ENCODE measurements at regions not wholly inside any gene's neighbourhood (a gene's known extent, or its start where the extent isn't known, plus 50 kb on each side); places are given as distances from the start of the nearest gene placed in this dataset.

DNA sequence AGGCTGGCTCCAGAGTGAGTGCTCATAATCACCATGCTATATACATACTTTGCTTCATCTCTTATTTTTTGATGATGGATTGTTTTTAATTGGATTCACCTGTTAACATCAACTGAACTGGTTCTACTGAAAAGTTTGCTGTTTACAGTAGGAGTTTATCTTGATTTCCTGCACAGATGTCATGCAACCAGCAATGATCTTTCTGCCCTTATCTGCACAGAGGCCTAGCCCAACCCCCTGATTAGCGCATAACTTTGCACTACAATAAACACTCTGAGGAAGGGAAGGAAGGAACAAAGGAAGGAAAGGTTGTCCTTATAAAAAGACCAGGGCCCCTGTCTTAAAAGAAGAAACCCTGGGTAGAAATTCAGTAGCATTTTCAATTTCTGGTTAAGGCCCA, 152.9 kb downstream of the RGS9 start:
- CTCF ChIA-PET, result interaction anchor here (0.6 kb wide), 1 partner anchor 22 kb away, joined by 3 read pairs; no protein-coding TSS in a partner anchor
- TF ChIP-seq, protein P1, sequence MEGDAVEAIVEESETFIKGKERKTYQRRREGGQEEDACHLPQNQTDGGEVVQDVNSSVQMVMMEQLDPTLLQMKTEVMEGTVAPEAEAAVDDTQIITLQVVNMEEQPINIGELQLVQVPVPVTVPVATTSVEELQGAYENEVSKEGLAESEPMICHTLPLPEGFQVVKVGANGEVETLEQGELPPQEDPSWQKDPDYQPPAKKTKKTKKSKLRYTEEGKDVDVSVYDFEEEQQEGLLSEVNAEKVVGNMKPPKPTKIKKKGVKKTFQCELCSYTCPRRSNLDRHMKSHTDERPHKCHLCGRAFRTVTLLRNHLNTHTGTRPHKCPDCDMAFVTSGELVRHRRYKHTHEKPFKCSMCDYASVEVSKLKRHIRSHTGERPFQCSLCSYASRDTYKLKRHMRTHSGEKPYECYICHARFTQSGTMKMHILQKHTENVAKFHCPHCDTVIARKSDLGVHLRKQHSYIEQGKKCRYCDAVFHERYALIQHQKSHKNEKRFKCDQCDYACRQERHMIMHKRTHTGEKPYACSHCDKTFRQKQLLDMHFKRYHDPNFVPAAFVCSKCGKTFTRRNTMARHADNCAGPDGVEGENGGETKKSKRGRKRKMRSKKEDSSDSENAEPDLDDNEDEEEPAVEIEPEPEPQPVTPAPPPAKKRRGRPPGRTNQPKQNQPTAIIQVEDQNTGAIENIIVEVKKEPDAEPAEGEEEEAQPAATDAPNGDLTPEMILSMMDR (IDR thresholded peaks at IDR 0.05; ENCODE audit: low read depth, low read length), result no peak
- Histone ChIP-seq H3K27me3 (ENCODE audit: control insufficient read depth, insufficient read depth, low read length) (peaks cover 10% of the 10 kb centered on the region), H3K9me3 (ENCODE audit: control insufficient read depth, insufficient read depth, low read length) (no peaks in the 10 kb centered on the region), H3K4me3 (ENCODE audit: low read depth, low read length) (no peak overlapping the region), H3K27ac (ENCODE audit: low read depth, low read length) (no peak overlapping the region)
- POLR2A ChIA-PET, result no interaction called here
- no peak for DNase-seq (ENCODE audit: low read depth, low spot score)

DNA sequence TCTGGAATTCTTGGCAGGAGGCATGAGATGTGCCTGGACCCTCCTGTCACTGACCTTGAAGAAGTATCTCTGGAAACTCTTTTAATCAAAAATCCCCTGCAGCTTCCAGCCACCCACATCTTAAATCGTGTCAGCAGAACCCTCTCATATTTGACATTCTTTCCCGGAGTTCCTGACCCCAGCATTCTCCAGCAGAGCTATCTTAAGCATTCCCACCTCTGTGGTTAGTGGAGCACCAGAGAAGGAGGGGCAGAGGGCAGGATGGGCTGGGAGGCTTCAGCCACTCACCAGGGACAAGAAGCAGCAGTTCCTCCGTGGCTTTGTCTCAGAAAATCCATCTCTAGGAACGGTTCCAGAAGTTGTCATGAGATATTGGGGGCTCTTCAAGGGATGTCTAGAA, 149.9 kb downstream of the RGS9 start:
- POLR2A ChIA-PET, result interaction anchor here (1.3 kb wide), 1 partner anchor 244 kb away, joined by 4 read pairs; no protein-coding TSS in a partner anchor
- no peak for DNase-seq (ENCODE audit: low read depth, low spot score)
- Histone ChIP-seq H3K4me3 (ENCODE audit: low read depth, low read length) (no peak overlapping the region), H3K9me3 (ENCODE audit: control insufficient read depth, insufficient read depth, low read length) (no peaks in the 10 kb centered on the region), H3K27me3 (ENCODE audit: control insufficient read depth, insufficient read depth, low read length) (peaks cover 8% of the 10 kb centered on the region), H3K27ac (ENCODE audit: low read depth, low read length) (no peak overlapping the region)
- TF ChIP-seq, protein P1 (IDR thresholded peaks at IDR 0.05; ENCODE audit: low read depth, low read length), result no peak
- CTCF ChIA-PET, result interaction anchor here (0.6 to 1.2 kb wide), 2 partner anchors 12 to 877 kb away, joined by 3 to 9 read pairs; no protein-coding TSS in a partner anchor

DNA sequence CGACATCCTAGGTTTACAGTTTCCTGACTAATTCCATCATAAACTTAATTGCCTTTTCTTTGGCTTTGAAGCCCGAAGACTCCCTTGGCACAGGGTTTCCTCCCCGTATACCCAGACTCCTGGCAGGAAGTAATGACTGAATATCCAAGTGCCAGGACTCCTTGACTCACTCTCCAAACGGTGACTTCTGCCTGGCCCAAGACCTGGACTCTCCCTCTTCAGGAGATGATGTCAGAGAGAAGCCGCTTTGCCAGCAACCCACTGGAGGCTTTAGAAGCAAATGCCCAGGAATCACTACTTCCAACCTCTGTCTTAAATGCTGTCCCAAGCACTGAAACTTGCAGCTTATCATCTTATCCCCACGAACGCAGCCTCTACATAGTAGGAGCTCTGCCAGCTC, 146.5 kb downstream of the RGS9 start:
- Histone ChIP-seq H3K4me3 (ENCODE audit: low read depth, low read length) (no peak overlapping the region), H3K9me3 (ENCODE audit: control insufficient read depth, insufficient read depth, low read length) (no peaks in the 10 kb centered on the region), H3K27ac (ENCODE audit: low read depth, low read length) (no peak overlapping the region), H3K27me3 (ENCODE audit: control insufficient read depth, insufficient read depth, low read length) (peaks cover 5% of the 10 kb centered on the region)
- CTCF ChIA-PET, result no interaction called here
- no peak for DNase-seq (ENCODE audit: low read depth, low spot score)
- TF ChIP-seq, protein P1 (IDR thresholded peaks at IDR 0.05; ENCODE audit: low read depth, low read length), result no peak
- POLR2A ChIA-PET, result no interaction called here

DNA sequence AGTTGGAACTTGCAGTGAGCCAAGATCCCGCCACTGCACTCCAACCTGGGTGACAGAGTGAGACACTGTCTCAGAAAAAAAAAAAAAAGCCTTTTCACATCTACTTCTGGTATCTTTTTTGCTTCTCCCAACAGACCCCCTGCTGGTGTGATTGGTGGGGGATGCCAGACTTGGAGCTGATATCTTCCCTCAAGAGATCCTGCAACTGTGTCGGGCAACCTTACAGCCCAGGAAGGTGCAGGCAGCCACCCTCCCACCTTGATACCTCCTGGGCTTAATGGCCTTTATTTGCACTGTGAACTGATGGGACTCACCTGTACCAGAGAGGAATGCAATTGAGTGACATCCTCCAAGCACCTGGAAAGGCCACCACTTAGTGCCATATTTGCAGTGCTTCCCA, 142.3 kb downstream of the RGS9 start:
- H3K27ac ChIP-seq (ENCODE audit: low read depth, low read length), result no peak overlapping the region
- TF ChIP-seq, protein P1 (IDR thresholded peaks at IDR 0.05; ENCODE audit: low read depth, low read length), result no peak
- no peaks in the 10 kb centered on the region for H3K9me3 ChIP-seq (ENCODE audit: control insufficient read depth, insufficient read depth, low read length)
- ChIA-PET POLR2A (no interaction called here), CTCF (interaction anchor here (0.7 to 3.2 kb wide), 3 partner anchors 37 to 886 kb away, joined by 3 to 23 read pairs (median 3); no protein-coding TSS in a partner anchor)
- no peak overlapping the region for H3K4me3 ChIP-seq (ENCODE audit: low read depth, low read length)
- no peak for DNase-seq (ENCODE audit: low read depth, low spot score)
- peaks cover 9% of the 10 kb centered on the region for H3K27me3 ChIP-seq (ENCODE audit: control insufficient read depth, insufficient read depth, low read length)

DNA sequence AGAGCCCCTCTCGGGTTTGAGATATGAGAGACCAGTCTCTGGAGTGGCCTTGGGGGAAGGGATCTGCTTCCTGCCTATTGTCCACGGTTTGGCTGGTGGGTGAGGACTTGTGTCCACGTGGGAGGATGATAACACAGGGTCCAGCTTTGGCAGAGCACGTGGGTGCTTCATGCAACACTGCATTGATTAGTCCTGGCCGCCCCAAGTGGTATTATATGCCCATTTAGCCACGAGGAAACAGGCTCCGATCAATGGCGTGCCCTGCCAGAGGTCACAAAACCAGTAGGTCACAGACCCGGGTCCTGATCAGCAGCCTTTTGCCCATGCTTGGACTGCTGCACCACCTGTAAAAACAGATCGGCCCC, 141.6 kb downstream of the RGS9 start:
- ChIA-PET CTCF (interaction anchor here (1.1 to 3.2 kb wide), 4 partner anchors 10 to 912 kb away, joined by 3 to 23 read pairs (median 6); no protein-coding TSS in a partner anchor), POLR2A (no interaction called here)
- Histone ChIP-seq H3K4me3 (ENCODE audit: low read depth, low read length) (no peak overlapping the region), H3K27me3 (ENCODE audit: control insufficient read depth, insufficient read depth, low read length) (peaks cover 9% of the 10 kb centered on the region), H3K27ac (ENCODE audit: low read depth, low read length) (no peak overlapping the region), H3K9me3 (ENCODE audit: control insufficient read depth, insufficient read depth, low read length) (no peaks in the 10 kb centered on the region)
- TF ChIP-seq, protein P1 (IDR thresholded peaks at IDR 0.05; ENCODE audit: low read depth, low read length), result no peak
- no peak for DNase-seq (ENCODE audit: low read depth, low spot score)
